PC-3 (cell line): ENCODE measurements at regions not wholly inside any gene's neighbourhood (a gene's known extent, or its start where the extent isn't known, plus 50 kb on each side); places are given as distances from the start of the nearest gene placed in this dataset.

Experiments used
- ATAC-seq: fragments of 200-7000 bp; cut with Tn5 transposase; 2 replicates; pipeline ENCODE4 v1.9.1; 2020; ENCODE audit warnings: mild to moderate bottlenecking, moderate library complexity
- BruUV-seq: library from RNA; stranded (reverse); fragments of 400-500 nt; replicated peaks from 2 replicates; lab custom pipeline; 2021; lab: Mats Ljungman, UMichigan
- CTCF ChIA-PET: fragments of 300-600 bp; sonication (Branson Sonifier 250); formaldehyde crosslinking; loops from one replicate; lab custom pipeline; 2022; ENCODE audit warnings: antibody characterized with exemption; lab: Charles Lee
- POLR2A ChIA-PET: fragments of 300-600 bp; sonication (Branson Sonifier 250); formaldehyde crosslinking; loops from one replicate; lab custom pipeline; 2022; ENCODE audit warnings: antibody characterized with exemption; ENCODE audit not compliant: unreplicated experiment; lab: Charles Lee
- DNase-seq: peaks from one replicate; pipeline ENCODE4 v3.0.0-alpha.2; 2015
- H2AFZ ChIP-seq: fragments of 300-600 bp; sonication (generic); 2 replicates; pipeline ENCODE4 v1.6.0; 2016; ENCODE audit warnings: antibody characterized with exemption, low read length
- H3F3A ChIP-seq: fragments of 300-600 bp; sonication (generic); one replicate; pipeline ENCODE4 v1.6.0; 2017; ENCODE audit warnings: antibody characterized with exemption, low read length, control low read depth, mild to moderate bottlenecking; ENCODE audit not compliant: unreplicated experiment
- H3K27ac ChIP-seq: fragments of 300-600 bp; sonication (generic); 2 replicates; pipeline ENCODE4 v1.5.1; 2016; ENCODE audit warnings: mild to moderate bottlenecking, low read length
- H3K27me3 ChIP-seq: fragments of 300-600 bp; sonication (generic); 2 replicates; pipeline ENCODE4 v1.6.1; 2016; ENCODE audit warnings: low read length, mixed read lengths
- H3K36me3 ChIP-seq: fragments of 300-600 bp; sonication (generic); 2 replicates; pipeline ENCODE4 v1.6.1; 2016; ENCODE audit warnings: low read depth, mixed run types, low read length, mixed read lengths
- H3K4me1 ChIP-seq: fragments of 300-600 bp; sonication (generic); 2 replicates; pipeline ENCODE4 v1.5.1; 2016; ENCODE audit warnings: low read length; ENCODE audit not compliant: insufficient read depth
- H3K4me2 ChIP-seq: fragments of 300-600 bp; sonication (generic); 2 replicates; pipeline ENCODE4 v1.6.0; 2016; ENCODE audit warnings: low read length
- H3K4me3 ChIP-seq: fragments of 300-600 bp; sonication (generic); 2 replicates; pipeline ENCODE4 v1.5.1; 2016; ENCODE audit warnings: mild to moderate bottlenecking, low read length, mixed read lengths
- H3K79me2 ChIP-seq: fragments of 300-600 bp; sonication (generic); 2 replicates; pipeline ENCODE4 v1.6.1; 2017; ENCODE audit warnings: low read length, mixed read lengths
- H3K9ac ChIP-seq: fragments of 300-600 bp; sonication (generic); 2 replicates; pipeline ENCODE4 v1.6.0; 2016; ENCODE audit warnings: mild to moderate bottlenecking, low read length
- H3K9me2 ChIP-seq: fragments of 300-600 bp; sonication (generic); replicated peaks from 2 replicates; pipeline ENCODE4 v1.6.1; 2016; ENCODE audit warnings: mixed run types, low read length, mixed read lengths
- H3K9me3 ChIP-seq: fragments of 300-600 bp; sonication (generic); 2 replicates; pipeline ENCODE4 v1.6.1; 2016; ENCODE audit warnings: low read length, mixed read lengths
- H4K20me1 ChIP-seq: fragments of 300-600 bp; sonication (generic); 2 replicates; pipeline ENCODE4 v1.6.1; 2016; ENCODE audit warnings: low read length, mixed read lengths
- CTCF ChIP-seq: fragments of 300-600 bp; sonication (generic); conservative IDR thresholded peaks from 2 replicates; pipeline ENCODE4 v1.5.1; 2017; ENCODE audit warnings: antibody characterized with exemption, low read depth, mild to moderate bottlenecking, low read length
- EZH2 ChIP-seq: fragments of 300-600 bp; sonication (generic); IDR thresholded peaks from one replicate; pipeline ENCODE4 v1.6.1; 2017; ENCODE audit warnings: antibody characterized with exemption, mild to moderate bottlenecking, low read length; ENCODE audit not compliant: unreplicated experiment
- EZH2phosphoT487 ChIP-seq: fragments of 300-600 bp; sonication (generic); IDR thresholded peaks from 2 replicates; pipeline ENCODE4 v1.6.1; 2018; ENCODE audit warnings: mild to moderate bottlenecking, antibody characterized with exemption, low read length, borderline replicate concordance
- intact Hi-C: fragments of 100-400 bp; cut with micrococcal nuclease; formaldehyde crosslinking; loops from 2 replicates; pipeline ENCODE4 v1.9.0; 2023

DNA sequence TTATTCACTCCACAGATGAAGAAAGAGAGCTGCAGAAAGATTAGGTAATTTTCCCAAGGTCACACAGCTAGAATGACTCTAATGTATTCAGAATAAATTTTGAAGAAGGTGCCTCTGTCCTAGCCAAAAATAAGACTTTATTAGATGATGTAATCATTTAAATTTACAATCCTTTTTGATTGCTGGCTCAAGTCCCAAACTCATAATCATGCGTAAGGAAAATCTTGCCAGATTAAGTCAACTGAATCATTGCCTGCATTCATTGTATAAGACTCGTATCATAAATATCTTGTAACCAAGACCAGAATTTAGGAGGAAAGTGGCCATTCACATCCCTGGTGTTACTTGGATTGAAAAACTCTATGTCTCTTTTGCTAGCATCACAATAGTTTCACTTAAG is 53.1 kb upstream of the STK39 start:
- CTCF ChIA-PET, result no interaction called here
- H3F3A ChIP-seq, result no peaks in the 10 kb centered on the region
- no peak overlapping the region for H3K9ac ChIP-seq
- no peaks in the 10 kb centered on the region; the same call in 1 of the 2 replicates for H3K4me1 ChIP-seq
- H3K9me3 ChIP-seq, result no peaks in the 10 kb centered on the region
- H3K9me2 ChIP-seq, result no peaks in the 10 kb centered on the region; the same call in 1 of the 2 replicates
- DNase-seq (peak; percentile 78), ATAC-seq (peak; percentile 87)
- H4K20me1 ChIP-seq, result no peaks in the 10 kb centered on the region
- H3K4me3 ChIP-seq, result no peak overlapping the region
- H3K79me2 ChIP-seq, result no peaks in the 10 kb centered on the region
- H3K36me3 ChIP-seq, result no peaks in the 10 kb centered on the region
- POLR2A ChIA-PET, result no interaction called here
- no peak overlapping the region for H2AFZ ChIP-seq
- intact Hi-C loops, result no loop called here
- no peak for TF ChIP-seq CTCF
- TF ChIP-seq EZH2, result no peak
- TF ChIP-seq EZH2phosphoT487, result no peak
- H3K27ac ChIP-seq, result no peak overlapping the region
- H3K4me2 ChIP-seq, result no peak overlapping the region
- no peaks in the 10 kb centered on the region for H3K27me3 ChIP-seq
- no TSS peak for BruUV-seq

- Histone ChIP-seq H3K9me3 (no peaks in the 10 kb centered on the region), H3K4me1 (no peaks in the 10 kb centered on the region; the same call in 1 of the 2 replicates), H4K20me1 (no peaks in the 10 kb centered on the region), H3K4me3 (no peak overlapping the region), H3K27me3 (no peaks in the 10 kb centered on the region), H3K4me2 (no peak overlapping the region), H3K36me3 (no peaks in the 10 kb centered on the region), H3K27ac (no peak overlapping the region), H3K9me2 (no peaks in the 10 kb centered on the region), H3K9ac (no peak overlapping the region), H3F3A (no peaks in the 10 kb centered on the region), H2AFZ (no peak overlapping the region), H3K79me2 (no peaks in the 10 kb centered on the region)
- TF ChIP-seq EZH2phosphoT487, result no peak
- no peak for TF ChIP-seq CTCF
- TF ChIP-seq EZH2, result no peak
- POLR2A ChIA-PET, result no interaction called here
- CTCF ChIA-PET, result no interaction called here
- BruUV-seq, result no TSS peak
- no peak for ATAC-seq
- intact Hi-C loops, result no loop called here
- DNase-seq, result no peak
These were observed 56.8 kb upstream of the STK39 start for GRCh38 chr2:168304024-168304681.

- no TSS peak for BruUV-seq
- no peak for TF ChIP-seq EZH2
- TF ChIP-seq CTCF, result no peak
- no peak for TF ChIP-seq EZH2phosphoT487
- Histone ChIP-seq H3K4me1 (no peaks in the 10 kb centered on the region), H3K79me2 (no peaks in the 10 kb centered on the region), H3K36me3 (no peaks in the 10 kb centered on the region), H3K9me3 (no peaks in the 10 kb centered on the region), H3K4me2 (no peak overlapping the region), H2AFZ (no peak overlapping the region), H3K4me3 (no peak overlapping the region), H3K9ac (no peak overlapping the region), H3K9me2 (no peaks in the 10 kb centered on the region), H3K27me3 (no peaks in the 10 kb centered on the region), H3F3A (no peaks in the 10 kb centered on the region), H3K27ac (no peak overlapping the region), H4K20me1 (no peaks in the 10 kb centered on the region)
- CTCF ChIA-PET, result no interaction called here
- intact Hi-C loops, result no loop called here
- no peak for ATAC-seq
- POLR2A ChIA-PET, result no interaction called here
- no peak for DNase-seq
These were observed 60.0 kb upstream of the STK39 start for GRCh38 chr2:168307379-168307778.
